ENCODE measurements at regions not wholly inside any gene's neighbourhood (a gene's known extent, or its start where the extent isn't known, plus 50 kb on each side); places are given as distances from the start of the nearest gene placed in this dataset.

- Histone ChIP-seq H2BK20ac (ENCODE audit: low read length) (no peak overlapping the region), H2BK12ac (ENCODE audit: low read depth, low read length) (no peak overlapping the region), H3K14ac (ENCODE audit: insufficient read length) (no peak overlapping the region), H3K27me3 (replicated peaks in 1 of 4; ENCODE audit: control insufficient read depth in 3 of 4, extremely low read depth in 1 of 4, insufficient read depth in 3 of 4, low read length in 3 of 4) (no peaks in the 10 kb centered on the region), H2AFZ (ENCODE audit: low read length) (no peak overlapping the region), H3K4me3 (ENCODE audit: extremely low read depth in 1 of 4, insufficient read depth in 2 of 4, low read depth in 3 of 4, low read length in 4 of 4) (no peak overlapping the region), H3K23me2 (ENCODE audit: low read depth, low read length) (no peaks in the 10 kb centered on the region), H3K23ac (ENCODE audit: insufficient read length) (no peak overlapping the region), H3K4me2 (ENCODE audit: insufficient read depth in 1 of 2, low read depth in 2 of 2, low read length in 2 of 2) (no peak overlapping the region), H3K79me1 (ENCODE audit: low read depth, low read length) (no peaks in the 10 kb centered on the region), H3K4me1 (replicated peaks in 1 of 4; ENCODE audit: control insufficient read depth in 3 of 4, insufficient read depth in 4 of 4, low read length in 3 of 4) (no peaks in the 10 kb centered on the region), H2BK120ac (replicated peaks; ENCODE audit: low read depth, low read length) (no peak overlapping the region), H4K8ac (ENCODE audit: extremely low read depth, insufficient read depth, low read length) (no peak overlapping the region), H3K4ac (replicated peaks; ENCODE audit: insufficient read length, low read depth, low read length) (no peak overlapping the region), H3K9ac (replicated peaks in 1 of 4; ENCODE audit: extremely low read depth in 1 of 4, low read depth in 3 of 4, low read length in 3 of 4) (no peak overlapping the region), H3K56ac (replicated peaks; ENCODE audit: insufficient read length, low read depth, low read length) (no peak overlapping the region), H3K9me3 (ENCODE audit: insufficient read depth in 2 of 2, low read depth in 1 of 2, low read length in 1 of 2) (peaks cover 0 to 5% of the 10 kb centered on the region in 2 experiments; a peak in 1 of 4 replicates), H3K27ac (ENCODE audit: low read depth, low read length) (no peak overlapping the region), H2AK5ac (ENCODE audit: low read depth, low read length) (no peak overlapping the region), H3K36me3 (ENCODE audit: control insufficient read depth in 2 of 4, insufficient read depth in 4 of 4, low read length in 3 of 4) (no peaks in the 10 kb centered on the region), H3K18ac (ENCODE audit: extremely low read depth, low read length) (no peak overlapping the region), H2BK5ac (ENCODE audit: low read depth, low read length) (no peak overlapping the region), H4K91ac (replicated peaks; ENCODE audit: insufficient read length, low read length) (no peak overlapping the region), H3K79me2 (ENCODE audit: control insufficient read depth in 1 of 2, insufficient read depth in 2 of 2, low read length in 2 of 2) (no peaks in the 10 kb centered on the region), H4K20me1 (replicated peaks in 1 of 2; ENCODE audit: control insufficient read depth in 1 of 2, insufficient read depth in 2 of 2, low read length in 2 of 2) (no peaks in the 10 kb centered on the region), H4K5ac (ENCODE audit: insufficient read length, low read depth, low read length) (no peak overlapping the region), H2BK15ac (ENCODE audit: low read length) (no peak overlapping the region)
- CTCF ChIA-PET (ENCODE audit: partially characterized antibody) = interaction anchor here (0.7 kb wide), 1 partner anchor 25 kb away, joined by 3 read pairs; no protein-coding TSS in a partner anchor
- WGBS, 2 experiments (ENCODE audit: extremely low coverage in 1 of 2, insufficient coverage in 1 of 2, insufficient read length in 1 of 2, insufficient replicate concordance in 2 of 2, low coverage in 1 of 2, low lambda C conversion rate in 2 of 2, missing lambda C conversion rate in 1 of 2) = 89% methylated on average over 9 of the region's 9 CpGs; no CpG with 5 or more reads in 1 of the 2 experiments
- POLR2A ChIA-PET (ENCODE audit: partially characterized antibody) = no interaction called here
- no peak for FAIRE-seq
- DNase-seq (ENCODE audit: low read depth in 1 of 2, low spot score in 2 of 2) = no peak
- TF ChIP-seq EGR1 (IDR thresholded peaks at IDR 0.05; ENCODE audit: borderline replicate concordance, low read depth, low read length) (no peak), EZH2 (IDR thresholded peaks at IDR 0.05; ENCODE audit: low read depth, low read length, severe bottlenecking) (no peak), RNF2 (IDR thresholded peaks at IDR 0.05; ENCODE audit: borderline replicate concordance, low read depth, low read length, missing control alignments, poor library complexity, severe bottlenecking) (no peak), CBX8 (IDR thresholded peaks at IDR 0.05; ENCODE audit: borderline replicate concordance, low read depth, low read length) (no peak), TAF1 (IDR thresholded peaks at IDR 0.05; ENCODE audit: low read depth, low read length) (no peak), MAFK (IDR thresholded peaks at IDR 0.05; ENCODE audit: low read depth, low read length) (no peak), CTBP2 (IDR thresholded peaks at IDR 0.05; ENCODE audit: borderline replicate concordance, insufficient read depth, insufficient read length, low read length) (no peak), CTCF (IDR thresholded peaks at IDR 0.05; ENCODE audit: control extremely low read depth in 1 of 3, insufficient read depth in 1 of 3, low read depth in 1 of 3, low read length in 3 of 3) (no peak), BACH1 (IDR thresholded peaks at IDR 0.05; ENCODE audit: low read length) (no peak), NANOG (IDR thresholded peaks at IDR 0.05; ENCODE audit: insufficient read depth, low read depth, low read length, poor library complexity, severe bottlenecking) (no peak)
Measured at GRCh38 chr2:103153580-103154284, 391.9 kb downstream of the TMEM182 start.
